Superior temporal gyrus (tissue), 1 donor: ENCODE measurements at regions not wholly inside any gene's neighbourhood (a gene's known extent, or its start where the extent isn't known, plus 50 kb on each side); places are given as distances from the start of the nearest gene placed in this dataset.

Experiments used
- DNase-seq: peaks from one replicate; pipeline ENCODE4 v3.0.0-alpha.2; 2016; ENCODE audit errors: extremely low spot score

DNA sequence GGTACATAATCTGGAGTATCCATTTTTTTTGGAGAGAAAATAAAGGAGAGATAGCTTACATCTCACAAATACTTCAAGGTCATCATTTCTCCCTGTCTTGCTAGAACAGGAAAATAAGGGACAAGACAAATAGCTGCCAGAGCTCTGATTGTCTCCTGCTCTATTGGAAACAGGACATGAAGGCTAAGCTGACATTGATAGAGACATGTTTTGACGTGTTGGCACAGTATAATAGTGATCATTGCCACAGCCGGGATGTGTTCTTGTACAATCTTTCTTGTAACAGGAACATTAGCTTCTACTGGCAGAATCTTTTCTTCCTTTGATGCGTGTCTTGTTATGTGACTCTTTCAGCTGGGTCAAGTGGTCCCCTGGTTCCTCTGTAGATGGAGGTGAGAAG, 279.3 kb upstream of the MTPN start:
- no peak for DNase-seq

DNA sequence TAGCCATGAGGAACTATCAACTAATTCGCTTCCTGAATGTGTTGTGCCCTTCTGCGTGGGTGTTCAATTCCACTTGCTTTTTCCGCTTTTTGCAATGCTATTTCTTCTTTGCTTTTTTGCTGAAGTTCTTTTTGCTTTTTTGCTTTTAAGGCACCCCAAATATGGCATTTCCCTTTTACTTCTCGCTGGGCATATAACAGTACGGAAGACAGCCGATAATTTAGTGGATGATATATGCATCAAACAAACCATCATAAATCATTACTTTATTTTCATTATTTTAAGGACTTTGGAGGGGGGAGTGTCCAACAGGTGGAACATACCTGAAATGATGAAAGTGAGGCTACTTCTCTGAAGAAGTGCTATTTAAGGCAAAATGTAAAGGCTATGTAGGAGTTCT, 277.0 kb upstream of the MTPN start:
- DNase-seq: no peak

DNA sequence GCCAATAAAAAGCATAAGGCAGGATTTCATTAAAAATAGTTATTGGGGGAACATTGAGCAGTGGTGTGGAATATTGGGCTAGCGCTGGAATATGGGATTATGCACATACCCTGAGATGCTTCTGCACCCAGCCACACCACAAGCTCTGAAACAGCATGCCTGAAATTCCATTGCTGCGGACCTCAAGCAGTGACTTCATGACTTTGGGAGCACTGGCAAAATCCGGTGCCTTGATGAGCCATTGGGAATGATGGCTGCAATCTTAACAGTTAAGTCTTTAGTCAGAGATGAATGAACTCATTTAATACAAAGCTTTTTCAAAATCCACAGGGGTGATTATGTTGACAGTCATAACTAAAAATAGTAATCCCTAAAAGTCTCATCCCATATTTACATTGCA, 274.7 kb upstream of the MTPN start:
- no peak for DNase-seq

DNA sequence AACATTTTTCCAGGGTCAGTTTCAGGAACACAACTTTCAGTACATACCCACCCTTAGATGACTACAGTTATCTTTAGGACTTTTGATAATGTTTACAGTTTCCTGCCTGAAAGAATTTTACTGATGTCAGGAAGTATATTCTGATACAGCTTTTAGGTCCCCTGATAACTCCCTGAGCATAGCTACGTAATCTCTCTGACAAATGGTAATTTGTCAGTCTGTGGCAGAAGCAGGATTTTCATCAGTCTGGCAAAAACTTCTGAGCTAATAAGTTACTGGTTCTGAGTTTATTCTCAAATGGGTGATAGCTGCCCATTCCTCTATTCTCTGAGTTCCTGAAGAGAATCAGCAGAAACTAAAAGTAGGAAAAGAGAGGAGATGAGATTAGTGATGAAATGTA, 270.1 kb upstream of the MTPN start:
- no peak for DNase-seq

DNA sequence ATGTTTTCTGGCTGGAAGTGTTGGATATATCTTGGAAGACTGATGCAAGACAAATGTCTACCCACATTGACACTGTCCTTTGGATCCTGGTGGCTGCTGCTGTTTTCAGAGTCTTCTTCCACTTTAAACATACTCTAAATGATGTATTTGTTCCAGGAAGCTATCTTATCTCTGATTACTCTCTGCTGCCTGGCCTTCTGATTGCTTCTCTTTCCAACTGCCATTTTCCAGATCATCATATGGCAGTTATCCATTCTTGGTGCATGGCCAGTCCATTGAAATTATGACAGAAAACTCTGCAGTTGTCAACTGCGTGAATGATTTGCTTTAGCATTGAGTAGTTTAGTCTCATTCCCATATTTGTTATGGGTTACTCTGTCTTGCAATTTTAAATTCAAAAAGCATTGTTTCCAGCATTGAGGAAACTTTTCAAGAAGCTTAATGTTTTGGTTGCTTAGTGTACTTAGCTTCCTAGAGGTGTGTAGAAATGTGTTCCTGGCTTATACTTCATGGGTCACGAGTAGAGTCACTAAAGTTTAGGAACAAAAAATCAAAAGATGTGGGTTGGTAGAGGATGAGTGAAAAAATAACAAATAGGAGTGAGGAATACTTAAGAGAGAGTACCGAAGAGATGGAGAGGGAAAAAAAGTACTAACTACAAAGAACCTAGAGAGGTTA, 268.3 kb upstream of the MTPN start:
- DNase-seq: no peak

DNA sequence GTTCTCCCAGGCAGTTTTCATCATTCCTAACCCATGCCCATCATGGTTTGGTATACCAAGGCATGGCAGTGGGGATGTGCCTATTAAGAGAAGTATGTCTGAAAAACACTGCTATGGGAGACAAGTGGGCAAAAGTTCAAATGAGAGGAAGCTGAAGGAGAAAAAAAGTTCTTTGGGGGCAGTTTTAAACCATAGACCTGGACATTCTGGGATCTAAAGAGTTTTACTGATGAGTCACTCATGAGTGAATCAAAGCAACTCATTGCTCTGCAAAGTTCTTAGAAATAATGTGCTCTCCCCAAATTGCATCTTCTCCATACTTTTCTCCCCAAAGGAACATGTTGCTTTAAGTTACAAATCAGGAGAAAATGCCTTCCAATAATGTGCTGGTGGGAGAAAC, 256.9 kb upstream of the MTPN start:
- no peak for DNase-seq

DNA sequence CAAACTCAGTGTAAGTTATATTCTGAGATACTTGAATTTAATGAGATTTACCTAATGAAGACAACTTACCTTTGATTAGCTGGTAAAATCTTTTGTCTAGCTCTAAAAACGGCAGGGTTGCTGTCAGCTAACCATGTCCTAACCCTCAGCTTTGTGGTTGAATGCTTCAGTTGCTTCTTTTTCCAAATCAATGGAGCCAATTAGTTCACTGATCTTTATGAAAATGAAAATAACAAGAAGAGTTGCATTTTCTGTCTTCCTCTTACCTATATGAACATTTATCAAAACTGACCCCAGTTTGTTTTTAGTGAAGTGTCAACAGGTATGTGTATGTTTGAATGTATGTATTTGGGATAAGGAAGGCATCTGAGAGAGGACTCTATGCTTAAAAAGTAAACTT, 253.1 kb upstream of the MTPN start:
- no peak for DNase-seq

DNA sequence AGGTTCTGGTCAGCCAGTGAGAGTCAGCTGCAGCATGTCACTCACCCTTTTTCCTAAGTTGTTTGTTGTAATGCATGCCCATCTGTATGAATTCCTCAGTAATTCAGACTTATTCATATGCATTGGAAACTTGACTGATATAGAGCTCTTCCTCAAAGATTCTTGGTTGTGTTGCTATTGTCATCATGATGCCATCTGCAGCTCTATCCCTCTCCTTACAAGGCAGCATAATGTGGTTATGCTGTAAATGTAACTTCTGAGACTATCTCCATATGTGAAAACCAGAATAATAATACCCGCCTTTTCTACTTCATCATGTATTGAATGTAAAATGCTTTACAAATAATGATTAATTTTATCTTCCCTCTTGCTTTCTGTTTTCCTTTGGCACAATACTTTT, 252.6 kb upstream of the MTPN start:
- DNase-seq: no peak

DNA sequence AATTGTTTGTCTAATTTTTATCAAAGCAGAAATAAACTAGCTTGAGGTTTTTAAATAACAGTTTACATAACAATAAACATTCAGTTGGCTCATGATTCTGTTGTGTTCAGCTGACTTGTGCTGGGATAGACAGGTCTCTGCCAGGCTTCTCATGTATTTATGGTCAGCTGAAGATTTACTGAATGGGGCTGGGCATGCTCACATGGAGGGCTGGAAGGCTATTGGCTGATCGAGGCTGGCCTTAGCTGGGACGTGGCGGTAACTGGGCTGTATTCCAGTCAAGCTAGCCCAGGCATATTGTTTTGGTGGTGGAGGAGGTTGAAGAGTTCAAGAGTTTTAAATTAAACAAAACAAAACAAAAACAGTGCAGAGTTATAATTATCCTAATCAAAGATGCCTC, 251.0 kb upstream of the MTPN start:
- no peak for DNase-seq

DNA sequence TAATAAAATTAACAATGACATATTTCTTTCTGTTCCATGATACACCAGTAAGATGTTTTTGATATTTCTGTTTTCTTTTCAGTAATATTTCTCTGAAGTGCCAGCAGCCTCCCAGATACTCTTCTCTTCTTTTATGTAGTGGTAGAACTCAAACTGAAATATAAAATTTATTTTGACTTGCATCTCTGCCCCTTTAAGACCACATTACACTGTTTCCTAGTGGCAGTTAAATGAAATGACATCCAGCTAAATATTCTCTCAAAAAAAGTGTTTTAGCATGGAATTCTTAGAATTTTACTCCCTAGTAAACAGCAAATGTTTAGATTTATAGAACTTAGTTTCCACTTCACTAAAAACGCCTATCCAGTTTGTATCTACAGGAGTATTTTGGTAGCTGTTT, 237.2 kb upstream of the MTPN start:
- DNase-seq: no peak

DNA sequence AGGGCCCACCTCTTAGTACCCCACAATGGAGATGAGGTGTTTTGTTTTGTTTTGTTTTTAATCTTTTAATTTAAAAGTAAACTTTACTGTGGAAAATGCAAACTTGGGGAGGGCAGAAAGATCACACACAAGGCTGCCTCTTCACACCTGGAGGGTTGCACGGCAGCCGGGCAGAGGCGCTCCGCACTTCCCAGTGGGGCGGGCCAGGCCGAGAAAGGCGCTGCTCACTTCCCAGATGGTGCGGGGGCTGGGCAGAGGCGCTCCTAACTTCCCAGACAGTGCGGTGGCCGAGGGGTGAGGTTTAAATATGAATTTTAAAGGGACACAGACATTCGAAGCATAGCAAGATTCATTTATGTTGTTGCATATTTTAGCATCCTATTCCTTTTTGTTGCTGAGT, 235.9 kb upstream of the MTPN start:
- no peak for DNase-seq

DNA sequence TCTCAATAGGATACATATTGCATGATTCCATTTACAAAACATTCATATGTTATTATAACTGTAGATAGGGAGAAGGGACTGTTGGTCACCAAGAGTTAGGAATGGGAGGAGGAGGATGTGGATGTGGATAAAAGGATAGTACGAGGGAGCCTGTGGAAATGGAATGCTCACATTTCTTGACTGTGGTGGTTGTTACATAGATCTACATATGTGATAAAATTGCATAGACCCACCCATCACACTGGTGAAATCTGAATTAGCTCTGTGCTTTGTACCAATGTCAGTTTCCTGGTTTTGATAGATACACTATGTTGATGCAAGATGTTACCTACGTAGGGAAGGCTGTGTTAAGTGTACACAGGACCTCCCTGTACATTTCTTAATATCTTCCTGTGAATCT, 233.5 kb upstream of the MTPN start:
- DNase-seq: no peak

DNA sequence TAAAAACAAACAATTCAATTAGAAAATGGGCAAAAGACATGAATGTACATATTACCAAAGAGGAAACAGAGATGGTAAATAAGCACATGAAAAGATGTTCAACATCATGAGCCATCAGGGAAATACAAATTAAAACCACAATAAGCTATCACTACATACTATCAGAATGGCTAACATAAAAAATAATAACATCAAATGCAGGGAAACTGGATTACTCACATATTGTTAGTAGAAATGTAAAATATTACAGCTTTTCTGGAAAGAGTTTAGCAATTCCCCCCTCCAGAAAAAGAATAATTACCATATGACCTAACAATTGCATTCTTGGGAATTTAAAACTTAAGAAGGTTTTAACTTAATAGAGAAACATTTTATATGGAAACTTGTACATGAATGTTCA, 232.9 kb upstream of the MTPN start:
- DNase-seq: no peak

DNA sequence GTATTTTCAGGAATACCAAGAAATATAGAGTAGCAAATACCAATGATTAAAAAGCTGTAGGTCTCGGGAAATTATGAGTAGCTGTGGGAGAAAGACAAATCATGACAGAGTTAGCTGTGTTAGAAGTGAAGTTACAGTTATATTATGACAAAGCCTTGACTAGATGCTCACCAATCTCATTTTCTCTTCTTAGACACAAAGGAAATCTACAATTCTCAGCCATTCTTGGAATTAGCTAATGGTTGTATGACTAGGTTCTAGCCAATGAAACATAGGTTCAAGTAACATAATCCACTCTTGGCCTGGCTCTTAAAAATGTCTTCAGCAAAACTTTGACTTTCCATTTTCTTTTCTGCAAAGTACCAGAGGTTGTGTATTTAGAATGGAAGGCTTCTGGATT, 228.8 kb upstream of the MTPN start:
- no peak for DNase-seq

DNA sequence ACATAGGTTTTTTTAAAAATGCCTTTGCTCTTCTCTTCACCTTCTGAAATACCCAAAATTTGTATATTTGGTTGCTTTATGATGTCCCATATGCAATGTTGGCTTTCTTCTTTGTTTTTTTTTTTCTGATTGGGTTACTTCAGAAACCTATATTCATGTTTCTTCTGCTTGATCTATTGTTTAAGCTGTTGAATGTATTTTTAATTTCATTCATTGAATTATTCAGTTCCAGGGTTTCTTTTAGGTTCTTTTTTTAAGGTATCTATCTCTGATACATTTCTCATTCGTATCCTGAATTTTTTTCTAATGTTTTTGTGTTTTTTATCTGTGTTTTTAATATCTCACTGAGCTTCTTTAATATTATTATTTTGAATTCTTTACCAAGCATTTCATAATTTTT, 221.0 kb upstream of the MTPN start:
- no peak for DNase-seq

DNA sequence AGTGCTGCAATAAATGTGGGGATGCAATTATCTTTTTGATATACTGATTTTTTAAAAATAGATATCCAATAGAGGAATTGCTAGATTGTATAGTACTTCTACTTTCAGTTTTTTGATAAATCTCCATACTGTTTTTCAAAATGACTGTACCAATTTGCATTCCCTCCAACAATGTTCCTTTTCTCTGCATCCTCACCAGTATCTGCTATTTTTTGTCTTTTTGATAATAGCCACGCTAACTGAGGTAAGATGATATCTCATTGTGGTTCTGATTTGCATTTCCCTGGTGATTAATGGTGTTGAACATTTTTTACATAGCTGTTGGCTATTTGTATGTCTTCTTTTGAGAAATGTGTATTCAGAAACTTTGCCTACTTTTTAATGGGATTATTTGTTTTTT, 217.7 kb upstream of the MTPN start:
- DNase-seq: no peak

DNA sequence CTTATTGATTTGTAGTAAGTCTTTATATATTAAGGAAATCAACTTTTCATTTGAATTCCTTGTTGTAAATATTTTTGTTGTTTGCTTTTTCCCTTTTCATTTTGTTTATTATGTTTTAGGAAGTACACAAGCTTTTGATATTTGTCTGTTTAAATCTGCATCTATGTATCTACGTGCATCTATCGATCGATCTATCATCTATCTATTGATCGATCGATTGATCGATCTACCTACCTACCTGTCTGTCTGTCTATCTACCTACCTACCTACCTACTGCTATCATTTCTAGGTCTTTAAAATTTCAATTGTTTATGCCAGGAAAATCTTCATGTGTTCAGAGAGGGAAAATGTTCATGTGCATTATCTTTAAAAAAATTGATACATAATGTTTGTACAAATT, 216.8 kb upstream of the MTPN start:
- DNase-seq: no peak

DNA sequence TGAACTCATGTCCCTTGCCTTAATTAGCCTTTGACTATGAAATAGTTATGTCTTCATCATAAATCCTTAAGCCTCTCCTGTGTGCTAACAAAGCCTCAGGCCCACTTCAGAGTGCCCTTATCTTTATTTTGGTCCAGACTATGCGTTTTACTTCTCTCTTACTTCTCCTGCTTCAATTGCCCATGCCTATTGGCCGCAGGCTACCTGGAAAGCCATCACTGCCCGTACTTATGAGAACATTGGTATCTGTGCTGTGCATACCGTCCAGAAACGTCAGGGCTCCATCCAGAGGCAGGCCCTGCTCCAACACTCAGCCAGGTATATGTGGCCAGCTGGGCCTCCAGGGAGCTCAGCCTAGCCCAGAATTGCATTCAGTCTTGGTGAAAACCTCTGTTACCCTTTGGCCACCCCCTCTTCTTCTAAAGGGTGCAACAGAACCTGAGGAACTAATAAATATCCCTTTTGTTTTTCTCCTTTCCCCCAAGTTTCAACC, 212.4 kb upstream of the MTPN start:
- DNase-seq: no peak

DNA sequence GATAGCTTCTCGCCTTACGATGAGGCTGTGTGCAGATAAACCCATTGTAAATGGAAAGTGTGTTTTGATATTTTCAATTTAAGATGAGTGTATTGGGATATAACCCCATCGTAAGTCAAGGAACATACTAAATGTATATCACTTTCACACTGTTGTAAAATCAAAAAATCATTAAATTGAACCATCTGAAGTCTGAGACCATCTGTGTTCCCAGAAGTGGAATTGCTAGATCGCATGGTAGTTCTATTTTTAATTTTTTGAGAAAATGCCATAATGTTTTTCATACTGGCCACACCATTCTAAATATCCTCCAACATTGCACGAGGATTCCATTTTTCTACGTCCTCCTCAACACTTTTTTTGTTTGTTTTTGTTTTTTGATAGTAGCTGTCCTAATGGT, 209.1 kb upstream of the MTPN start:
- no peak for DNase-seq

DNA sequence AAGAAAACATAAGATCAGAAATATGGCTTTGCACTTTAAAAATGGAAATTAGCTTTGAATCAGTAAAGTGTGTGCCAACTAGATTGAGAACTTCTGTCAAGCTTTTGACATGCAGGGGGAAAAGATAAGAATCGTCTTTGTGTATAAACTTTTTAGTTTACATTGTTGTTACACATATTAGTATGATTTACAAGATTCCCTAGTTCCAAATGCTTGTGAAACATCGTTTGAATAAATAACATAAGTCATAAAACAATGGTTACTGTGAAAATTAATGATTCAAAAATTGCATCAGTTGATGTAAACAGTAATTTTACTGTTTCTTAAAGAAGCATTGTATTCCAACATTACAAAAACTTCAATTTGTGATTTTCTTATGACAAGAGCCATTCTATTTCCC, 207.6 kb upstream of the MTPN start:
- DNase-seq: no peak

DNA sequence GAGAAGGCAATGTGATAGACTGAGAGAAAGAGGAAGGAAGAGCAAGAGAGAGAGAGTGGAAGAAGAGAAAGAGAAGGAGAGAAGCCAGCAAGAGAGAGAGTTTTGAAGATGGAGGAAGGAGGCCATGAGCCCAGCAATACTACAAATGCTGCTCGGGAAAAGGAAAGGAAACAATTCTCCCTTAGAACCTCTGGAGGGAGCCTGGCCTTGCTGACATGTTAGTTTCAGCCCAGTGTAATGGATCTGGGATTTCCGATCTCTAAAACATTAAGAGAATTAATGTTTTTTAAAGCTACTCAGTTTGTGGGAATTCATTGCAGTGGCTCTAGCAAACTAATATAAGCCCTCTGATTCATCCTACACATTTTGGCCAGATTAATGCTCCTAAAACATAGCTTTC, 206.8 kb upstream of the MTPN start:
- DNase-seq: no peak

DNA sequence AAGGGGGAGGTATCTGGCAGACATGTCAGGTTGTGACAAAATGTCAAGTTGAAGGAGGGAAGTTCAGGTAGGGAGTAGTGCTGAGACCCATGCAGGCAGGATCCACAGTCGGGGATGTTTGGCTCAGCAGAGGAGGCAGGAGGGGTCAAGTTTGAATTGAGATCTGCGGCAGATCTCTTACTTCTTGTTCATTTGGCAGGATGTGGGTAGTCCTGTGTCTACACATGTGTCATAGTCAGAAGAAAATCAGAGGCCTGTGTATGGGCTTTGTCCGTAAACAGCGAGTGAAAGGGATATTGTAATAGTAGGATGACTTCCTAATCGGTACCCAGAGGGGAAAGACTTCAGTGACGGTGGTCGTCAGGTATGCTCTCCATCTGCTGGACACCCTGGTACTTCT, 203.8 kb upstream of the MTPN start:
- DNase-seq: no peak

DNA sequence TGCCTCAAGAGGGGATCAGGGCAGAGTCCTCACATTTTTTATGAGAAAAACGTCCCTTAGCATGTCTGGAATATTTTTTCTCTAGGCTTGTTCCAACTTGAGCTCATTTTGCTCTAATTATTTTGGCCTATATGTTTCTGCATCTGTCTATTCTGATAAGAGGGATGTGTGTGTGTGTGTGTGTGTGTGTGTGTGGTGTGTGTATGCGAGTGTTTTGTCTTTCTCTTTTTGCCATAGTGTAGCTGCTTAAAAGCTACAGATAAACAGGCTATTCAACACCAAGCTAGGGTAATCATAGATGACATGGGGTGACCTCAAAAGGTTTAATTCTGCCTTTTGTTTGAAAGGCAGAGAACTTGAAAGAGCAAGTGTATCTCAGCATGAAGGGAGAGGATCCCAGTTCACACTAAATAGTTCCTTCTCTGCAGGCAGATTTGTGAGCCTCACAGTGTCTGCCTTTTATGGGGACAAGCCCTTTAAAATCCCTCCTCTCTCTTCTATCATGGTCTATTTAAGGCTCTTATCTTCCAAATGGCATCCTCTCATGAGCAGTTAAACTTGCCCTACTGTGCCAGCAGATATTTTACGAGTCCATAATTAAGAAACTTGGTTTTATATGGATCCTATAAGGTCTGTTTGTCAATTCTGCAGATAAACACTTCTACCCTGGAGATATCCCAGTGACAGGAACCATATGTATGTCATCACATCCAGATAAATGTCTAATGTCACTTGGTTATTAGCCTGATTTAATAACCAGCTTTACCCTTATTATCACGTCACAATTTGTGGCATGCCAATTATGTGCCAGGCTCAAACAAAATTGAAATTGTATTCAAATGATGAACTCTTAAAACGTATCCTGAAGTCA, 202.9 kb upstream of the MTPN start:
- DNase-seq: no peak

DNA sequence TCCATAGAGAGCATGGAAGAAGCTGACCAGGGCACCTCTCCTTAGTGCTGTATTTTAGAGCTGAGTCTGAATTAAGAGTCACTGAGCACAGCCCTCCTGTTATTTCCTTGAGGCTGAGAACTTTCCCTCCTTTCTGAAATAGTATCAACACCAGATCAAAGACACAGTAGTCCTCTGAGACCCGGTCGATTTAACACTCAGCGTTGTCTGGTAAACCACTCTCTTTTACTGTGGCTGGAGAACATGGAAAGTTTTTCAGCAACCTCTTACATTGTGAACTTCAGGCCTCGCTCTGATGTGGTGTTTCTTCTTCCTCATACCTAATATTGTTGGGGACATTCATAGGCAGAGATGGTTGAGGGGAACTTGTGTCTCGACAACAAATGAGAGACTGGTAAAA, 202.0 kb upstream of the MTPN start:
- DNase-seq: no peak
